IMR-90 (cell line): ENCODE measurements at regions not wholly inside any gene's neighbourhood (a gene's known extent, or its start where the extent isn't known, plus 50 kb on each side); places are given as distances from the start of the nearest gene placed in this dataset.

ENCODE experiments used
- ATAC-seq: fragments of 200-7000 bp; cut with Tn5 transposase; 2 replicates; pipeline ENCODE4 v1.9.1; 2020; ENCODE audit warnings: low read depth, mild to moderate bottlenecking, moderate library complexity
- BruUV-seq: library from RNA; stranded (reverse); fragments of 400-500 nt; replicated peaks from 2 replicates; lab custom pipeline; 2021; lab: Mats Ljungman, UMichigan
- CTCF ChIA-PET: fragments of 300-600 bp; formaldehyde crosslinking; extraction: SDS; loops from one replicate; lab custom pipeline; 2021; ENCODE audit warnings: antibody characterized with exemption; lab: Yijun Ruan, JAX
- POLR2A ChIA-PET: fragments of 300-600 bp; sonication (Branson Sonifier 250); formaldehyde crosslinking; loops from one replicate; lab custom pipeline; 2022; ENCODE audit warnings: antibody characterized with exemption; ENCODE audit not compliant: unreplicated experiment; lab: Charles Lee
- DNase-seq: peaks from one replicate; pipeline ENCODE4 v3.0.0; 2013
- H2AFZ ChIP-seq: replicated peaks from 2 replicates; pipeline ENCODE3; 2013; ENCODE audit warnings: low read length, mild to moderate bottlenecking; ENCODE audit not compliant: poor library complexity
- H2AK5ac ChIP-seq: 2 replicates; pipeline ENCODE4 v1.6.1; 2013; ENCODE audit warnings: low read depth, low read length, inconsistent platforms
- H2AK9ac ChIP-seq: replicated peaks from 2 replicates; pipeline ENCODE3; 2013; ENCODE audit warnings: mild to moderate bottlenecking, low read depth, low read length, moderate library complexity; ENCODE audit not compliant: poor library complexity
- H2BK120ac ChIP-seq: 2 replicates; pipeline ENCODE4 v1.6.1; 2013; ENCODE audit warnings: low read depth, low read length, inconsistent platforms
- H2BK15ac ChIP-seq: 3 replicates; pipeline ENCODE4 v1.6.1; 2013; ENCODE audit warnings: low read depth, low read length, inconsistent platforms
- H2BK20ac ChIP-seq: 2 replicates; pipeline ENCODE4 v1.6.1; 2013; ENCODE audit warnings: low read depth, mild to moderate bottlenecking, inconsistent platforms, low read length, moderate library complexity
- H2BK5ac ChIP-seq: 2 replicates; pipeline ENCODE4 v1.6.1; 2013; ENCODE audit warnings: mild to moderate bottlenecking, low read depth, low read length, inconsistent platforms; ENCODE audit not compliant: poor library complexity, severe bottlenecking
- H3K14ac ChIP-seq: replicated peaks from 2 replicates; pipeline ENCODE4 v1.6.1; 2013; ENCODE audit warnings: low read depth, low read length, inconsistent platforms
- H3K18ac ChIP-seq: 2 replicates; pipeline ENCODE4 v1.6.1; 2013; ENCODE audit warnings: low read depth, low read length, control low read depth
- H3K23ac ChIP-seq: 2 replicates; pipeline ENCODE4 v1.6.1; 2013; ENCODE audit warnings: low read depth, low read length, inconsistent platforms
- H3K27ac ChIP-seq: 2 replicates; pipeline ENCODE4 v1.5.1; 2013; ENCODE audit warnings: mild to moderate bottlenecking, control low read depth, low read length; ENCODE audit not compliant: insufficient read depth
- H3K27me3 ChIP-seq: 2 replicates; pipeline ENCODE4 v1.6.1; 2013; ENCODE audit warnings: low read length; ENCODE audit not compliant: control insufficient read depth, insufficient read depth
- H3K36me3 ChIP-seq: 2 replicates; pipeline ENCODE4 v1.6.1; 2013; ENCODE audit warnings: low read length, mixed read lengths; ENCODE audit not compliant: control insufficient read depth, insufficient read depth
- H3K4ac ChIP-seq: 2 replicates; pipeline ENCODE4 v1.6.1; 2013; ENCODE audit warnings: low read depth, low read length, inconsistent platforms
- H3K4me1 ChIP-seq: 2 replicates; pipeline ENCODE4 v1.6.1; 2013; ENCODE audit warnings: low read length, mixed read lengths; ENCODE audit not compliant: control insufficient read depth, insufficient read depth
- H3K4me2 ChIP-seq: 2 replicates; pipeline ENCODE4 v1.6.1; 2013; ENCODE audit warnings: low read depth, mild to moderate bottlenecking, control low read depth, low read length, moderate library complexity
- H3K4me3 ChIP-seq: 2 replicates; pipeline ENCODE4 v1.5.1; 2013; ENCODE audit warnings: low read depth, mild to moderate bottlenecking, control low read depth, low read length, moderate library complexity; ENCODE audit not compliant: insufficient read depth
- H3K56ac ChIP-seq: 2 replicates; pipeline ENCODE4 v1.6.1; 2013; ENCODE audit warnings: low read length, inconsistent platforms; ENCODE audit not compliant: insufficient read depth; ENCODE audit errors: extremely low read depth
- H3K79me1 ChIP-seq, 2 experiments: 2 replicates each; pipeline ENCODE4 v1.6.1; 2013; ENCODE audit warnings: low read length in 2 of 2, inconsistent platforms in 1 of 2, low read depth in 1 of 2
- H3K9ac ChIP-seq: 2 replicates; pipeline ENCODE4 v1.6.1; 2013; ENCODE audit warnings: low read depth, low read length, control low read depth
- H3K9me1 ChIP-seq: 2 replicates; pipeline ENCODE4 v1.6.1; 2013; ENCODE audit warnings: low read length, inconsistent platforms; ENCODE audit not compliant: insufficient read depth
- H3K9me3 ChIP-seq: 2 replicates; pipeline ENCODE4 v1.6.1; 2013; ENCODE audit warnings: low read length; ENCODE audit not compliant: control insufficient read depth, insufficient read depth
- H4K20me1 ChIP-seq: 2 replicates; pipeline ENCODE4 v1.6.1; 2013; ENCODE audit warnings: low read length, inconsistent platforms; ENCODE audit not compliant: insufficient read depth
- H4K5ac ChIP-seq: 2 replicates; pipeline ENCODE4 v1.6.1; 2013; ENCODE audit warnings: mild to moderate bottlenecking, low read depth, low read length, control low read depth
- H4K8ac ChIP-seq, 2 experiments: 2 replicates each; pipeline ENCODE4 v1.6.1; 2013; ENCODE audit warnings: low read depth in 2 of 2, low read length in 2 of 2, control low read depth in 1 of 2, inconsistent platforms in 1 of 2
- H4K91ac ChIP-seq: 2 replicates; pipeline ENCODE4 v1.6.1; 2013; ENCODE audit warnings: low read depth, low read length, inconsistent platforms; ENCODE audit not compliant: insufficient read depth
- CTCF ChIP-seq: conservative IDR thresholded peaks from 2 replicates; pipeline ENCODE4 v1.5.1; 2012; ENCODE audit warnings: mild to moderate bottlenecking, low read depth, low read length, improper control_type of control experiment
- ELK1 ChIP-seq: fragments of 150-350 bp; IDR thresholded peaks from 2 replicates; pipeline ENCODE4 v1.6.1; 2016; ENCODE audit warnings: low read depth, mild to moderate bottlenecking, low read length, moderate library complexity, borderline replicate concordance
- MXI1 ChIP-seq: IDR thresholded peaks from 2 replicates; pipeline ENCODE4 v1.6.1; 2012; ENCODE audit warnings: low read depth, mild to moderate bottlenecking, low read length, moderate library complexity, borderline replicate concordance
- RAD21 ChIP-seq: IDR thresholded peaks from 2 replicates; pipeline ENCODE4 v1.6.1; 2012; ENCODE audit warnings: low read length, improper control_type of control experiment
- SMC3 ChIP-seq: fragments of 150-350 bp; IDR thresholded peaks from 2 replicates; pipeline ENCODE4 v1.6.1; 2016; ENCODE audit warnings: low read depth, mild to moderate bottlenecking, antibody characterized with exemption, low read length, moderate library complexity
- WGBS, 2 experiments: methylation state at CpG; one replicate each; pipeline versions ENCODE4 v1.1.5 to v1.1.7; 2013; ENCODE audit warnings: missing lambda C conversion rate in 2 of 2; ENCODE audit not compliant: insufficient read length in 1 of 2; ENCODE audit errors: extremely low coverage in 2 of 2; 5-methylcytosine and 5-hydroxymethylcytosine counted together
- dilution Hi-C: fragments of 300-500 bp; cut with HindIII; formaldehyde crosslinking; loops from one replicate; pipeline ENCODE4 v1.14.3; 2018; ENCODE audit warnings: low sequenced_read_pairs; ENCODE audit not compliant: unreplicated experiment
- in situ Hi-C: fragments of 300-500 bp; cut with MboI; formaldehyde crosslinking; loops from 3 replicates; pipeline ENCODE4 v1.14.3; 2019; ENCODE audit warnings: low sequenced_read_pairs, inconsistent platforms, mixed read lengths
- intact Hi-C: fragments of 100-400 bp; cut with micrococcal nuclease; formaldehyde crosslinking; loops from 2 replicates; pipeline ENCODE4 v1.10.0; 2022
- TF ChIP-seq, protein P1 (sequence below): fragments of 150-350 bp; IDR thresholded peaks from 2 replicates; pipeline ENCODE4 v1.6.1; 2017; ENCODE audit warnings: mild to moderate bottlenecking, antibody characterized with exemption, low read length, low read depth

GRCh38 chr14:80100681-80101080 lies 110.6 kb downstream of the DIO2 start:
- H3K56ac ChIP-seq = no peak overlapping the region
- no peak overlapping the region for H4K5ac ChIP-seq
- H2AK9ac ChIP-seq = no peak overlapping the region
- peaks cover 3% of the 10 kb centered on the region; the same call in 1 of the 2 replicates for H4K20me1 ChIP-seq
- H3K18ac ChIP-seq = no peak overlapping the region
- POLR2A ChIA-PET = no interaction called here
- no peak overlapping the region for H2BK15ac ChIP-seq
- WGBS, 2 experiments = 63% methylated on average over 2 of the region's 7 CpGs; no CpG with 5 or more reads in 1 of the 2 experiments
- ATAC-seq = no peak
- H3K4me1 ChIP-seq = no peaks in the 10 kb centered on the region
- H3K4me3 ChIP-seq = no peak overlapping the region
- no peaks in the 10 kb centered on the region for H3K27me3 ChIP-seq
- H3K4me2 ChIP-seq = no peak overlapping the region
- dilution Hi-C loops = no loop called here
- no peaks in the 10 kb centered on the region for H3K9me3 ChIP-seq
- H2AFZ ChIP-seq = no peak overlapping the region
- H3K36me3 ChIP-seq = no peaks in the 10 kb centered on the region
- no peak overlapping the region for H2BK20ac ChIP-seq
- H2BK5ac ChIP-seq = no peak overlapping the region
- H3K9ac ChIP-seq = no peak overlapping the region
- no peak overlapping the region for H3K23ac ChIP-seq
- BruUV-seq = no TSS peak
- in situ Hi-C loops = no loop called here
- no peaks in the 10 kb centered on the region for H3K79me1 ChIP-seq
- intact Hi-C loops = no loop called here
- H3K4ac ChIP-seq = no peak overlapping the region
- no peak overlapping the region for H3K27ac ChIP-seq
- no peak overlapping the region for H2AK5ac ChIP-seq
- no peak for DNase-seq
- CTCF ChIA-PET = interaction anchor here (0.7 kb wide), 1 partner anchor 815 kb away, joined by 4 read pairs; no protein-coding TSS in a partner anchor
- no peak overlapping the region for H4K91ac ChIP-seq
- TF ChIP-seq ELK1 = no peak
- no peak for TF ChIP-seq MXI1
- TF ChIP-seq, protein P1, sequence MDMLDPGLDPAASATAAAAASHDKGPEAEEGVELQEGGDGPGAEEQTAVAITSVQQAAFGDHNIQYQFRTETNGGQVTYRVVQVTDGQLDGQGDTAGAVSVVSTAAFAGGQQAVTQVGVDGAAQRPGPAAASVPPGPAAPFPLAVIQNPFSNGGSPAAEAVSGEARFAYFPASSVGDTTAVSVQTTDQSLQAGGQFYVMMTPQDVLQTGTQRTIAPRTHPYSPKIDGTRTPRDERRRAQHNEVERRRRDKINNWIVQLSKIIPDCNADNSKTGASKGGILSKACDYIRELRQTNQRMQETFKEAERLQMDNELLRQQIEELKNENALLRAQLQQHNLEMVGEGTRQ = no peak
- TF ChIP-seq CTCF = no peak
- no peak for TF ChIP-seq RAD21
- no peak for TF ChIP-seq SMC3
- H3K9me1 ChIP-seq = no peaks in the 10 kb centered on the region
- H2BK120ac ChIP-seq = no peak overlapping the region
- no peak overlapping the region for H4K8ac ChIP-seq
- no peak overlapping the region for H3K14ac ChIP-seq
